Thyroid gland (tissue), 4 donors: ENCODE measurements at regions not wholly inside any gene's neighbourhood (a gene's known extent, or its start where the extent isn't known, plus 50 kb on each side); places are given as distances from the start of the nearest gene placed in this dataset.

Experiments used
- POLR2A ChIP-seq, 2 donors: fragments of 450-650 bp; IDR thresholded peaks; one replicate each; pipeline ENCODE4 v1.6.1; 2017; ENCODE audit warnings: antibody characterized with exemption in 2 of 2, mild to moderate bottlenecking in 2 of 2, moderate library complexity in 1 of 2
- TF ChIP-seq, protein P1 (sequence below), 6 experiments: fragments of 200-600 bp in 3 of 6; fragments of 450-650 bp in 3 of 6; sonication (generic) in 3 of 6; IDR thresholded peaks; one replicate each; pipeline ENCODE4 v1.5.1; 2016 to 2019; ENCODE audit warnings: antibody characterized with exemption in 6 of 6, mild to moderate bottlenecking in 2 of 6, inconsistent platforms in 1 of 6, moderate library complexity in 1 of 6

DNA sequence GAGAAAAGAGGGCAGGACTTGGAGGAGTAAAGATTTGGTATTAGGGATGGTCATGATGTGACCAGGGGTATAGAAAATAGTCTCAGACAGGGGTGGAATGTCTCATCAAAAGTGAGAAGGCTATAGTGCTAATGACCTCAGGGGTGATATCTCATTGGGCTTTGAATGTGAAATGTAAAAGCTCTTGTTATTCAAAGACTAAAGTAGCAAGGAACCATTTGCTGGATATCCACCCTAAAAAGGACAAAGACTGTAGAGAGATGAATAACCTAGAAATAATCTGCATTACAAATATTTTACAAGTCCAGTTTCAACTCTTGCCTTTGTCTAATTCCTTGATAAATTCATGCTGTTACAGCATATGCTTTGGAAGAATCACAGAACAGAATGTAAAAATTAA lies 224.4 kb downstream of the ICOS start:
- no peak for TF ChIP-seq POLR2A (IDR thresholded peaks at IDR 0.05)
- TF ChIP-seq, protein P1, sequence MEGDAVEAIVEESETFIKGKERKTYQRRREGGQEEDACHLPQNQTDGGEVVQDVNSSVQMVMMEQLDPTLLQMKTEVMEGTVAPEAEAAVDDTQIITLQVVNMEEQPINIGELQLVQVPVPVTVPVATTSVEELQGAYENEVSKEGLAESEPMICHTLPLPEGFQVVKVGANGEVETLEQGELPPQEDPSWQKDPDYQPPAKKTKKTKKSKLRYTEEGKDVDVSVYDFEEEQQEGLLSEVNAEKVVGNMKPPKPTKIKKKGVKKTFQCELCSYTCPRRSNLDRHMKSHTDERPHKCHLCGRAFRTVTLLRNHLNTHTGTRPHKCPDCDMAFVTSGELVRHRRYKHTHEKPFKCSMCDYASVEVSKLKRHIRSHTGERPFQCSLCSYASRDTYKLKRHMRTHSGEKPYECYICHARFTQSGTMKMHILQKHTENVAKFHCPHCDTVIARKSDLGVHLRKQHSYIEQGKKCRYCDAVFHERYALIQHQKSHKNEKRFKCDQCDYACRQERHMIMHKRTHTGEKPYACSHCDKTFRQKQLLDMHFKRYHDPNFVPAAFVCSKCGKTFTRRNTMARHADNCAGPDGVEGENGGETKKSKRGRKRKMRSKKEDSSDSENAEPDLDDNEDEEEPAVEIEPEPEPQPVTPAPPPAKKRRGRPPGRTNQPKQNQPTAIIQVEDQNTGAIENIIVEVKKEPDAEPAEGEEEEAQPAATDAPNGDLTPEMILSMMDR (IDR thresholded peaks at IDR 0.05): no peak
